ENCODE measurements at regions not wholly inside any gene's neighbourhood (a gene's known extent, or its start where the extent isn't known, plus 50 kb on each side); places are given as distances from the start of the nearest gene placed in this dataset.

DNA sequence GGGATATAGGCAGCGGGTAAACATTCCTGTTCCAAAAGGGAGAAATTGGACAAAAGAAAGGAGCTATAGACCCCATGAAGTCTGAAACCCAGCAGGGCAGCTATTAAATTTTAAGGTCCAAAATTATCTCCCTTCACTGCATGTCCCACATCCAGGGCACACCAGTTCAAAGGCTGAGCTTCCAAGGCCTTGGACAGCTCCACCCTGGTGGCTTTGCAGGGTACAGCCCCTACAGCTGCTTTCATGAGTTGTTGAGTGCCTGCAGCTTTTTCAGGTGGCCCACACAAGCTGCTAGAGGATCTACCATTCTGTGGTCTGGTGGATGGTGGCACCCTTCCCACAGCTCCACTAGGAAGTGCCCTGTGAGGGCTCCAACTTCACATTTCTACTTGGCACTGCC, 662.5 kb upstream of the PKN2 start:
- TF ChIP-seq, protein P1, sequence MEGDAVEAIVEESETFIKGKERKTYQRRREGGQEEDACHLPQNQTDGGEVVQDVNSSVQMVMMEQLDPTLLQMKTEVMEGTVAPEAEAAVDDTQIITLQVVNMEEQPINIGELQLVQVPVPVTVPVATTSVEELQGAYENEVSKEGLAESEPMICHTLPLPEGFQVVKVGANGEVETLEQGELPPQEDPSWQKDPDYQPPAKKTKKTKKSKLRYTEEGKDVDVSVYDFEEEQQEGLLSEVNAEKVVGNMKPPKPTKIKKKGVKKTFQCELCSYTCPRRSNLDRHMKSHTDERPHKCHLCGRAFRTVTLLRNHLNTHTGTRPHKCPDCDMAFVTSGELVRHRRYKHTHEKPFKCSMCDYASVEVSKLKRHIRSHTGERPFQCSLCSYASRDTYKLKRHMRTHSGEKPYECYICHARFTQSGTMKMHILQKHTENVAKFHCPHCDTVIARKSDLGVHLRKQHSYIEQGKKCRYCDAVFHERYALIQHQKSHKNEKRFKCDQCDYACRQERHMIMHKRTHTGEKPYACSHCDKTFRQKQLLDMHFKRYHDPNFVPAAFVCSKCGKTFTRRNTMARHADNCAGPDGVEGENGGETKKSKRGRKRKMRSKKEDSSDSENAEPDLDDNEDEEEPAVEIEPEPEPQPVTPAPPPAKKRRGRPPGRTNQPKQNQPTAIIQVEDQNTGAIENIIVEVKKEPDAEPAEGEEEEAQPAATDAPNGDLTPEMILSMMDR (IDR thresholded peaks at IDR 0.05; ENCODE audit: insufficient read depth, low read length): no peak
- no peak overlapping the region for H3K4me3 ChIP-seq (ENCODE audit: low read depth, low read length)
- DNase-seq (ENCODE audit: low read depth): no peak

DNA sequence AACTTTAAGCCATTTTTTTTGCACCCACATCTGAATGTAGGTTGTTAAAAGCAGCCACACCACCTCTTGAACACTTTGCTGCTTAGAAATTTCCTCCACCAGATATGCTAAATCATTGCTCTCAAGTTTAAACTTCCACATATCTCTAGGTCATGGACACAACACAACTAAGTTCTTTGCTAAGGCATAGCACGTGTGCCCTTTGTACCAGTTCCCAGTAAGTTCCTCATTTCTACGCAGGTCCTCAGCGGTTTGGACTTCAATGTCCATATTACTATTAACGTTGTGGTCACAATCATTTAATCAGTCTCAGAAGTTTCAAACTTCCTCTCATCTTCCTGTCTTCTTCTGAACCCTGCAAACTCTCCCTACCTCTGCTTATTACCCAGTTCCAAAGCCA, 661.6 kb upstream of the PKN2 start:
- DNase-seq (ENCODE audit: low read depth): no peak
- H3K4me3 ChIP-seq (ENCODE audit: low read depth, low read length): no peak overlapping the region
- TF ChIP-seq, protein P1 (IDR thresholded peaks at IDR 0.05; ENCODE audit: insufficient read depth, low read length): no peak

DNA sequence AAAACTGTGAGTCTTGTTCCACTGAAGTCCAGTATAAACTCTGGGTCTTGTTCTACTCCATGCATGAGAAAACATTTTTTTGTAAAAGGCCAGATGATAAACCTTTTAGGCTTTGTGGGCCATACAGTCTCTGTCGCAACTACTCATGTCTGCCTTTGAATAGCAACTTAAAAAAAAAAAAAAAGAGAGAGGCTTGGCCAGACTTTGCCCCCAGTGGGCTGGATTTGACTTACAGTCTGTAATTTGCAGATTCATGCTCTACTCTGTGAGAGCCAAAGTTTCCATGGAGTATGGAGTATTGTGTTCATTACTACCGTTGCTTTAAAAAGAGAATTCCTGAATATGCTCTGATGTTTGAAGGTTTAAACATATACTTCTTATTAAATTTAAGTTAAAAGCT, 654.9 kb upstream of the PKN2 start:
- TF ChIP-seq, protein P1 (IDR thresholded peaks at IDR 0.05; ENCODE audit: insufficient read depth, low read length): peak; percentile 29
- peak; percentile 56 for DNase-seq (ENCODE audit: low read depth)
- H3K4me3 ChIP-seq (ENCODE audit: low read depth, low read length): no peak overlapping the region

DNA sequence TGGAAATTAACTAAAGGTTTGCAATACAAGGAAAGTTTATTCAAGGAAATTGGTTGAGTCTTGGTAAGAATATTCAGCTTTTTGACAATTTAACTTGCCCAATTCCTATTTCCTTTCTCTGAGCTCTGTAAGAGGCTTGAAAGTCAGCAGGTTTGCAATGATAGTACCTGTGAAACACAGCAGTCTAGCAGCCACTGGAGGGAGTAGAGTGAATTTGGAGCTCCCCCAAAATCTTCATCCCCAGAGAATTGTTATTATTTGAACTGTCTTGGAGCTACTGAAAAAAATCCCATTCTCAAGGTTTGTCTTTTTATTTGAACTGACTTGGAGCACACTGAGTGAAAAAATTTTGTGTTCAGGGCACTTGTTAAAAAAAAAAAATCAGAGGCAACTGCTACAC, 654.2 kb upstream of the PKN2 start:
- peak; percentile 8 for DNase-seq (ENCODE audit: low read depth)
- TF ChIP-seq, protein P1 (IDR thresholded peaks at IDR 0.05; ENCODE audit: insufficient read depth, low read length): no peak

DNA sequence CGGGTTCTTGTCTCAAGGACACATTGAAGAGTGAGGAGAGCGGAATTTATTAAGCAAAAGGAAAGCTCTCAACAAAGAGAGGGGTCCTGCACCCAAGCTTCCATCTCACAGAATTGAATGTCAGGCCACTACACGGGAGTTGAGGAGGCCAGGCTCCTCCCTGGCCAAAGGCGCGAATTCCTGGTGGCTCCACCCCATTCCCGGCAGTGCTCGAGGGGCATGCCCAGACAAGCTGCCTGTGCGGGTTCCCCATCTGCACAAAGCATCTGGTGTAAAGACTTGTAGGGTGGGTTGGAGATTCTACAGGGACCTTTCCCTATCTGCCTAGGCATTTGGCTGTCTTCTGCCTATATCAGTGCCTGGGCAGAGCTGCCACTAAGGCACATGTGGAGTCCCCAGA, 648.5 kb upstream of the PKN2 start:
- TF ChIP-seq, protein P1 (IDR thresholded peaks at IDR 0.05; ENCODE audit: insufficient read depth, low read length): no peak
- DNase-seq (ENCODE audit: low read depth): no peak

More for the DNA sequence above, 654.2 kb upstream of the PKN2 start:
- no peak overlapping the region for H3K4me3 ChIP-seq (ENCODE audit: low read depth, low read length)

DNA sequence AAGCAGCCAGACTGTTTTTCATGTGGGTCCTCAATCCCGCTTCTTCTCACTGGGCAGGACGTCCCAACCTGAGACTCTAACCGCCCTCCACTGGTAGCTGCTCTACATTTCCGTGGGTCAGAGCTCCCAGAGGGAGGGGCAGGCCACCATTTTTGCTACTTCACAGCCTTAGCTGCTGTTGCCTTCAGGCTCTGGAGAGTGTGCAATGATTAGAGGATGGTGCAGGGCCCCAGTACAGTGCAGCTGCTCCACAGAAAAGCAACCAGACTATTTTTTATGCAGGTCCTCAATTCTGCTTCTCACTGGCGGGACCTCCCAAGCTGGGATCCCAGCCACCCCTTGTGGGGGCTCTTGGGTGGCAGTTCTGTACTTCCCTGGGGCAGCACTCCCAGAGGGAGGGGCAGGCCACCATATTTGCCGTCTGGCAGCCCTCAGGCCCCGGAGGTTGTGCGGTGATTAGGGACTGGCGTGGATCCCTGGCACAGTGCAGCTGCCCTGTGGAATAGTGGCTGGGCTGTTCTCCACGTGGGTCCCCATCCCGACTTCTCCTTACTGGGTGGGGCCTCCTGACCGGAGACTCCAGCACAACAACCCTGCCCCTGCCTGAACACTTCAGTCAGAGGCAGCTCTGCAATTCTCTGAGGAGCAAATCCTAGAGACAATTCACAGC, 647.6 kb upstream of the PKN2 start:
- TF ChIP-seq, protein P1 (IDR thresholded peaks at IDR 0.05; ENCODE audit: insufficient read depth, low read length): no peak
- no peak overlapping the region for H3K4me3 ChIP-seq (ENCODE audit: low read depth, low read length)
- DNase-seq (ENCODE audit: low read depth): no peak

More for the DNA sequence above, 648.5 kb upstream of the PKN2 start:
- no peak overlapping the region for H3K4me3 ChIP-seq (ENCODE audit: low read depth, low read length)

DNA sequence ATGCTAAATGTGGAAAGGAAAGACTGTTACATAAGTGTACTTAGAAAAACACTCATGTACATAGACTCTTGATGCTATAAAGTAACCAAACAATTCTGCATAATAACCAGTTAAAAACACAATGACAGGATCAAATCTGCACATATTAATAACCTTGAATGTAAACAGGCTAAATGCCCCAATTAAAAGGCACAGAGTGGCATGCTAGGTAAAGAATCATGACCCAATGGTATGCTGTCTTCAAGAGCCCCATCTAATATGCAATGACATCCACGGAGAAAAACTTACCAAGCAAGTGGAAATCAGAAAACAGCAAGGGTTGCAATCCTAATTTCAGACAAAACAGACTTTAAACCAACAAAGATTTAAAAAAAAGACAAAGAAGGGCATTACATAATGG, 644.8 kb upstream of the PKN2 start:
- DNase-seq (ENCODE audit: low read depth): no peak
- TF ChIP-seq, protein P1 (IDR thresholded peaks at IDR 0.05; ENCODE audit: insufficient read depth, low read length): no peak
- no peak overlapping the region for H3K4me3 ChIP-seq (ENCODE audit: low read depth, low read length)
